Naive thymus-derived CD8-positive, alpha-beta T cell (primary cell): ENCODE measurements at regions not wholly inside any gene's neighbourhood (a gene's known extent, or its start where the extent isn't known, plus 50 kb on each side); places are given as distances from the start of the nearest gene placed in this dataset.

ENCODE experiments used
- ATAC-seq, 2 donors: fragments of 150-1000 bp; cut with Tn5 transposase in 1 of 2; sonication (Bioruptor Pico), chemical (Tn5 transposase) in 1 of 2; 1 replicate in 1 of 2; 2 replicates in 1 of 2; pipeline ENCODE4 v1.10.0; 2021; ENCODE audit warnings: mild to moderate bottlenecking in 2 of 2, moderate library complexity in 2 of 2
- POLR2A ChIA-PET: fragments of 350-600 bp; sonication (Branson Sonifier 250); formaldehyde crosslinking; loops from one replicate; lab custom pipeline; 2021; ENCODE audit warnings: antibody characterized with exemption; lab: Charles Lee
- DNase-seq, 10 donors: peaks; one replicate each; pipeline versions ENCODE4 v3.0.0 to v3.0.0-alpha.2; 2020 to 2022
- H3K27ac Mint-ChIP-seq, 10 donors: one replicate each; pipeline ENCODE4 v1.8.0; 2020 to 2022; ENCODE audit warnings: mild to moderate bottlenecking in 10 of 10, mixed read lengths in 10 of 10, moderate library complexity in 4 of 10, inconsistent platforms in 1 of 10
- H3K27me3 Mint-ChIP-seq, 5 donors: one replicate each; pipeline ENCODE4 v1.8.0; 2021 to 2022; ENCODE audit warnings: mixed read lengths in 5 of 5
- H3K36me3 Mint-ChIP-seq, 3 donors: one replicate each; pipeline ENCODE4 v1.8.0; 2020 to 2022; ENCODE audit warnings: mixed read lengths in 3 of 3, mild to moderate bottlenecking in 2 of 3, inconsistent platforms in 1 of 3
- H3K4me1 Mint-ChIP-seq, 4 donors: one replicate each; pipeline ENCODE4 v1.8.0; 2021 to 2022; ENCODE audit warnings: mixed read lengths in 4 of 4
- H3K4me3 Mint-ChIP-seq, 10 donors: one replicate each; pipeline ENCODE4 v1.8.0; 2020 to 2022; ENCODE audit warnings: mild to moderate bottlenecking in 10 of 10, mixed read lengths in 10 of 10, moderate library complexity in 6 of 10, inconsistent platforms in 1 of 10
- H3K9me3 Mint-ChIP-seq, 9 donors: one replicate each; pipeline ENCODE4 v1.8.0; 2020 to 2022; ENCODE audit warnings: mixed read lengths in 9 of 9, mild to moderate bottlenecking in 3 of 9, inconsistent platforms in 1 of 9, moderate library complexity in 1 of 9

GRCh38 chr9:89664010-89664409 lies 59.2 kb downstream of the GADD45G start:
- Mint-ChIP-seq H3K9me3 (no peaks in the 10 kb centered on the region), H3K27ac (no peak overlapping the region)
- POLR2A ChIA-PET = no interaction called here

GRCh38 chr9:89664896-89665329 lies 60.1 kb downstream of the GADD45G start:
- H3K27me3 Mint-ChIP-seq = peaks cover 3 to 9% (median 7%) of the 10 kb centered on the region in 5 donors
- no peaks in the 10 kb centered on the region for H3K36me3 Mint-ChIP-seq
- H3K27ac Mint-ChIP-seq = no peak overlapping the region
- DNase-seq = no peak
- H3K9me3 Mint-ChIP-seq = no peaks in the 10 kb centered on the region
- H3K4me1 Mint-ChIP-seq = peaks cover 0 to 6% (median 2%) of the 10 kb centered on the region in 4 donors
- ATAC-seq = no peak
- no peak overlapping the region for H3K4me3 Mint-ChIP-seq
- POLR2A ChIA-PET = no interaction called here

More at GRCh38 chr9:89664010-89664409, 59.2 kb downstream of the GADD45G start:
- peaks cover 3 to 13% (median 7%) of the 10 kb centered on the region in 5 donors for H3K27me3 Mint-ChIP-seq
- no peak for DNase-seq
- H3K36me3 Mint-ChIP-seq = no peaks in the 10 kb centered on the region
- no peak overlapping the region for H3K4me3 Mint-ChIP-seq
- peaks cover 0 to 6% (median 2%) of the 10 kb centered on the region in 4 donors for H3K4me1 Mint-ChIP-seq
- ATAC-seq = no peak

DNA sequence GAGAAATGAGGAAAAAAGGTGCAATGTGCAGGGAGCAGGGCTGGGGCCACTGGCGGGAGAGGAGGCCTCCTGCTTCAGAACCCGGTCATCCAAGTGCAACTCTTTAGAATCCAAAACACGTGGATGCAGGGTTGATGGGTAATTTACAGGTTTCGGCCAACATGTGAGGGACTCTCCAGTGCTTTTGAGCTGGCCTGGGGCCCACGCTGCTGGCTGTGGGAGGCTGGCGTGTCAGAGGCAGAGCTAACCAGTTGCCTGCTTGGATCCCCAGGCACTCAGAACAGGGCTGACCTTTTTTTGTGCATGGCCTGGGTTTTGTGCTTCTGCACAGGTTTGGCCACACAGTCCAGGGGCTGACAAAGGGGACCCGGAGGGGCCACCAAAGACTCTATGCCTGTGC lies 61.6 kb downstream of the GADD45G start:
- H3K4me1 Mint-ChIP-seq = peaks cover 0 to 6% (median 2%) of the 10 kb centered on the region in 4 donors
- H3K4me3 Mint-ChIP-seq = no peak overlapping the region
- H3K27ac Mint-ChIP-seq = no peak overlapping the region
- H3K27me3 Mint-ChIP-seq = peaks cover 3 to 9% (median 5%) of the 10 kb centered on the region in 5 donors
- POLR2A ChIA-PET = no interaction called here
- H3K9me3 Mint-ChIP-seq = peaks cover 0 to 6% (median 0%) of the 10 kb centered on the region in 9 donors
- ATAC-seq (no peak), DNase-seq (no peak)
- no peaks in the 10 kb centered on the region for H3K36me3 Mint-ChIP-seq

GRCh38 chr9:89666950-89667349 lies 62.1 kb downstream of the GADD45G start:
- Mint-ChIP-seq H3K36me3 (no peaks in the 10 kb centered on the region), H3K27ac (no peak overlapping the region), H3K27me3 (peaks cover 3 to 7% (median 4%) of the 10 kb centered on the region in 5 donors), H3K4me1 (peaks cover 0 to 6% (median 2%) of the 10 kb centered on the region in 4 donors), H3K4me3 (no peak overlapping the region), H3K9me3 (peaks cover 0 to 10% (median 0%) of the 10 kb centered on the region in 9 donors)
- POLR2A ChIA-PET = no interaction called here
- no peak for DNase-seq
- no peak for ATAC-seq

GRCh38 chr9:89667726-89668125 lies 62.9 kb downstream of the GADD45G start:
- Mint-ChIP-seq H3K4me1 (peaks cover 0 to 7% (median 1%) of the 10 kb centered on the region in 4 donors), H3K4me3 (no peak overlapping the region), H3K27me3 (peaks cover 3 to 7% (median 4%) of the 10 kb centered on the region in 5 donors), H3K27ac (no peak overlapping the region), H3K9me3 (peaks cover 0 to 10% (median 0%) of the 10 kb centered on the region in 9 donors), H3K36me3 (no peaks in the 10 kb centered on the region)
- ATAC-seq (no peak), DNase-seq (no peak)
- POLR2A ChIA-PET = no interaction called here

GRCh38 chr9:89668216-89668865 lies 63.5 kb downstream of the GADD45G start:
- H3K9me3 Mint-ChIP-seq = peaks cover 0 to 10% (median 0%) of the 10 kb centered on the region in 9 donors
- H3K4me1 Mint-ChIP-seq = peaks cover 0 to 11% (median 1%) of the 10 kb centered on the region in 4 donors
- DNase-seq = no peak
- no peaks in the 10 kb centered on the region for H3K36me3 Mint-ChIP-seq
- POLR2A ChIA-PET = no interaction called here
- H3K4me3 Mint-ChIP-seq = no peak overlapping the region
- peaks cover 3 to 7% (median 4%) of the 10 kb centered on the region in 5 donors for H3K27me3 Mint-ChIP-seq
- H3K27ac Mint-ChIP-seq = no peak overlapping the region
- ATAC-seq = no peak

DNA sequence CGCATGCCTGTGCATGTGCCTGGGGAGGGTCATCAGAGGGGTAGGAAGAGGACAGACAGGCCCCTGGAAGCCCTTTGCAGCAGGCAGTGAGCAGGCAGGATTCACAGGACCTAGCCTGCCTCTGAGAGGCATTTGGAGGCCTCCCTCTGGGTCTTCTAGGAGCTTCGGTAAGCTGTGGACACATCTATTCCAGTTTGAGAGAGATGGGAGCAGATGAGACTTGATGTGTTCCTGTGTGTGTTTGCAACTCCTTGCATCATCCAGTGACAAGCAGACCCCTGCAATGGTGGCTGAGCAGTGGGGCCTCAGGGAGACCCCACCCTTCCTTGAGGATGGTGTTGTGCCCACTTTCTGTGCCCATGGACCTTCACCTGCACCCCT lies 64.0 kb downstream of the GADD45G start:
- Mint-ChIP-seq H3K4me1 (peaks cover 0 to 7% (median 1%) of the 10 kb centered on the region in 4 donors), H3K27me3 (peaks cover 2 to 5% (median 3%) of the 10 kb centered on the region in 5 donors), H3K9me3 (peaks cover 0 to 10% (median 0%) of the 10 kb centered on the region in 9 donors), H3K36me3 (no peaks in the 10 kb centered on the region), H3K4me3 (no peak overlapping the region), H3K27ac (no peak overlapping the region)
- POLR2A ChIA-PET = no interaction called here
- DNase-seq (no peak), ATAC-seq (no peak)

GRCh38 chr9:89669361-89669842 lies 64.6 kb downstream of the GADD45G start:
- ATAC-seq (no peak), DNase-seq (no peak)
- no peak overlapping the region for H3K4me3 Mint-ChIP-seq
- H3K36me3 Mint-ChIP-seq = no peaks in the 10 kb centered on the region
- peaks cover 0 to 6% (median 1%) of the 10 kb centered on the region in 4 donors for H3K4me1 Mint-ChIP-seq
- H3K27me3 Mint-ChIP-seq = peaks cover 0 to 5% (median 3%) of the 10 kb centered on the region in 5 donors
- POLR2A ChIA-PET = interaction anchor here (0.5 kb wide), 1 partner anchor 16 kb away, joined by 7 read pairs; no protein-coding TSS in a partner anchor
- peaks cover 0 to 10% (median 0%) of the 10 kb centered on the region in 9 donors for H3K9me3 Mint-ChIP-seq
- no peak overlapping the region for H3K27ac Mint-ChIP-seq

DNA sequence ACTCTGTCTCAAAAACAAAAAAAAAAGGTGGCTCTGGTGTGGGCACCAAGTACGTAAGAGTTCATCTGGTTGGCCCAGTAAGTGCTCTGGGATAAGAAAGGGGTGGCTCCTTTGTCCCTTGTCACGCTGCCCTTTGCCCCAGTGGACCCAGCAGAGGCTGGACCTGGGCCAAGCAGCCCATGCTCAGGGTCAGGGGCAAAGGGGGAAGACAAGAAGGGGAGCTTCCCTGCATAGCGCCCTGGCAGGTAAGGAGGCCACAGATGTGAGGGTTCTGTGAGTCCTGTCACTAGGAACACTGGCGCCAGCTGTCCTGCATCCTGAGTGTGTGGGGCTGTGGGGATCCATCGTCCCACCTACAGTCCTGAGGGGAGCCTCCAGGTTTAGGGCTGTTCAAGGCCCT lies 65.3 kb downstream of the GADD45G start:
- H3K4me3 Mint-ChIP-seq = no peak overlapping the region
- peaks cover 0 to 10% (median 0%) of the 10 kb centered on the region in 9 donors for H3K9me3 Mint-ChIP-seq
- POLR2A ChIA-PET = no interaction called here
- DNase-seq = no peak
- H3K27me3 Mint-ChIP-seq = peaks cover 0 to 5% (median 3%) of the 10 kb centered on the region in 5 donors
- no peak overlapping the region for H3K27ac Mint-ChIP-seq
- peaks cover 0 to 6% (median 2%) of the 10 kb centered on the region in 4 donors for H3K4me1 Mint-ChIP-seq
- no peak for ATAC-seq
- H3K36me3 Mint-ChIP-seq = no peaks in the 10 kb centered on the region

DNA sequence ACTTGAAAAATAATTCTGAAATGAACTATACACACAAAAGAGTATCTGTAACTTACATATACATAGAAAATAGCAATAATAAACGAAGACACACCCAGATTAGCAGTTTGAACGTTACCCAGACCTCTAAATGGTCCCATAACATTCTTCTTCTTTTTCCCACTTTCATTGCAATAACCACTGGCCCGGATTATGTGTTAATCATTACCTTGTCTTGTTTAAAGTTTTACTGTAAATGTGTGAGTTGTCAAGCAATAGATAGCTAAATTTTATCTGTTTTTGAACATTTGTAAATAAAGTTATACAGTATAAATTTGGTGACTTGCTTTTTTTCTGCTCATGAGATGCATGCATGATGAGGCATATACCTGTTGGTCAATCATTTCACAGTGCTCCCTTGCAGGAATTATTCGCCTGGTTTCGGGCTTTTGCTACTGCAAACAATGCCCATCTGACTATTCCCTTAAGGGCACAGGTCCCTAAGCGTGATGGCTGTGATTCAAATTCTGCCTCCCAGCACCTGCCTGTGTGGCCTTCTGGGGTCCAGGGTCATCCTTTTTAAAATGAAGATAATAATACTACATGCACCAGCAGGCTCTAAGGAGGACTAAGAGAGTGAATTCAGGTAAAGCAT lies 66.1 kb downstream of the GADD45G start:
- DNase-seq (no peak), ATAC-seq (no peak)
- no peaks in the 10 kb centered on the region for H3K36me3 Mint-ChIP-seq
- POLR2A ChIA-PET = no interaction called here
- peaks cover 0 to 3% (median under 1%) of the 10 kb centered on the region in 5 donors for H3K27me3 Mint-ChIP-seq
- H3K27ac Mint-ChIP-seq = no peak overlapping the region
- peaks cover 0 to 10% (median 0%) of the 10 kb centered on the region in 9 donors for H3K9me3 Mint-ChIP-seq
- H3K4me1 Mint-ChIP-seq = peaks cover 0 to 6% (median 2%) of the 10 kb centered on the region in 4 donors
- H3K4me3 Mint-ChIP-seq = no peak overlapping the region

DNA sequence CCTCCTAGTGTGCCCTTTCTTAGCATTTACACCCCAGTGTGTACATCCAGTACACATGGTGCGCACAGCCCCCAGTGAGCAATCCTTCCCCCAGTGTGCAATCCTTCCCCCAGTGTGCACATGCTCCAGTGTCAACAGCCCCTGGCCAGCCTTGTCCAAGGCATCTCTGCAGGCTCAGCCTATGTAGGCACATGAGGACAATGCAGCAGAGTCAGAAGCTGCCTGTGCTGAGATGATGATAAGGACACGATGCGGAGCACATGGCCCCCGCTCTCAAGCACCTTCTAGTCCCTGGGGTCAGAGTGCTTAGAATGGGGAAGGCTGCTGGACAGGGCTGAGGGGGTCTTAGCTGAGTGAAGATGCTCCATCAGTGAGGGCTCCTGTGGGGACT lies 69.8 kb downstream of the GADD45G start:
- POLR2A ChIA-PET = no interaction called here
- Mint-ChIP-seq H3K4me1 (peaks cover 0 to 6% (median 2%) of the 10 kb centered on the region in 4 donors), H3K4me3 (no peak overlapping the region), H3K36me3 (no peaks in the 10 kb centered on the region), H3K9me3 (peaks cover 0 to 10% (median 0%) of the 10 kb centered on the region in 9 donors), H3K27ac (no peak overlapping the region), H3K27me3 (no peaks in the 10 kb centered on the region)
- DNase-seq (no peak), ATAC-seq (no peak)

GRCh38 chr9:89675058-89675742 lies 70.4 kb downstream of the GADD45G start:
- no peak overlapping the region for H3K27ac Mint-ChIP-seq
- H3K4me3 Mint-ChIP-seq = no peak overlapping the region
- POLR2A ChIA-PET = no interaction called here
- DNase-seq (no peak), ATAC-seq (no peak)
- peaks cover 0 to 6% (median 2%) of the 10 kb centered on the region in 4 donors for H3K4me1 Mint-ChIP-seq
- H3K36me3 Mint-ChIP-seq = no peaks in the 10 kb centered on the region
- H3K27me3 Mint-ChIP-seq = no peaks in the 10 kb centered on the region
- H3K9me3 Mint-ChIP-seq = peaks cover 0 to 10% (median 0%) of the 10 kb centered on the region in 9 donors
